Spleen (tissue), 11 donors: ENCODE measurements at regions not wholly inside any gene's neighbourhood (a gene's known extent, or its start where the extent isn't known, plus 50 kb on each side); places are given as distances from the start of the nearest gene placed in this dataset.

Experiments
- DNase-seq: peaks from one replicate; pipeline ENCODE4 v3.0.0-alpha.2; 2020
- H3K27ac ChIP-seq, 8 donors: fragments of 200-600 bp; sonication (generic) in 7 of 8; 1 replicate in 4 of 8; 2 replicates in 4 of 8; pipeline versions ENCODE4 v1.5.0 to v1.8.0; 2016 to 2021; ENCODE audit warnings: inconsistent platforms in 4 of 8, mild to moderate bottlenecking in 4 of 8, moderate library complexity in 1 of 8
- H3K27me3 ChIP-seq, 7 donors: fragments of 200-600 bp; sonication (generic) in 6 of 7; replicated peaks in 1 of 7; 1 replicate in 4 of 7; 2 replicates in 3 of 7; pipeline versions ENCODE4 v1.5.0 to v1.8.0; 2016 to 2021; ENCODE audit warnings: inconsistent platforms in 3 of 7, mild to moderate bottlenecking in 1 of 7
- H3K36me3 ChIP-seq, 6 donors: fragments of 200-600 bp; sonication (generic) in 5 of 6; 1 replicate in 4 of 6; 2 replicates in 2 of 6; pipeline versions ENCODE4 v1.5.0 to v1.8.0; 2016 to 2021; ENCODE audit warnings: inconsistent platforms in 2 of 6
- H3K4me1 ChIP-seq, 6 donors: fragments of 200-600 bp; sonication (generic) in 5 of 6; 1 replicate in 3 of 6; 2 replicates in 3 of 6; pipeline versions ENCODE4 v1.5.0 to v1.8.0; 2016 to 2021; ENCODE audit warnings: inconsistent platforms in 3 of 6
- H3K4me3 ChIP-seq, 8 donors: fragments of 200-600 bp; sonication (generic) in 7 of 8; 1 replicate in 4 of 8; 2 replicates in 4 of 8; pipeline versions ENCODE4 v1.5.0 to v1.8.0; 2016 to 2021; ENCODE audit warnings: inconsistent platforms in 4 of 8, mild to moderate bottlenecking in 4 of 8, moderate library complexity in 2 of 8
- H3K9me3 ChIP-seq, 8 donors: fragments of 200-600 bp; sonication (generic) in 7 of 8; 1 replicate in 4 of 8; 2 replicates in 4 of 8; pipeline versions ENCODE4 v1.5.0 to v1.8.0; 2016 to 2021; ENCODE audit warnings: inconsistent platforms in 4 of 8
- POLR2A ChIP-seq, 3 donors: fragments of 450-650 bp; IDR thresholded peaks; one replicate each; pipeline ENCODE4 v1.5.1; 2017; ENCODE audit warnings: antibody characterized with exemption in 3 of 3, mild to moderate bottlenecking in 1 of 3
- POLR2AphosphoS5 ChIP-seq, 3 donors: sonication (generic); formaldehyde crosslinking; IDR thresholded peaks; one replicate each; pipeline ENCODE4 v1.5.1; 2017; ENCODE audit warnings: antibody characterized with exemption in 3 of 3
- WGBS, 5 donors: extraction: QIAGEN DNeasy Blood & Tissue Kit in 3 of 5; methylation state at CpG; one replicate each; pipeline versions ENCODE4 v1.1.5 to v1.1.7; 2013 to 2018; 5-methylcytosine and 5-hydroxymethylcytosine counted together
- intact Hi-C: fragments of 100-400 bp; cut with DNase I; formaldehyde crosslinking; loops from one replicate; pipeline ENCODE4 v1.15.0; 2023; ENCODE audit warnings: low total_unique reads
- TF ChIP-seq, protein P1 (sequence below), 11 experiments: fragments of 200-600 bp in 7 of 11; fragments of 450-650 bp in 4 of 11; sonication (generic) in 4 of 11; IDR thresholded peaks in 8 of 11; conservative IDR thresholded peaks in 3 of 11; 1 replicate in 7 of 11; 2 replicates in 4 of 11; pipeline versions ENCODE4 v1.4.0 to v1.8.0; 2016 to 2021; ENCODE audit warnings: antibody characterized with exemption in 11 of 11, inconsistent platforms in 4 of 11, mild to moderate bottlenecking in 1 of 11
- donor health status: healthy with polysubstance abuse.
- donor health status: DM: no; HTN: no; CAD: no; lungs with moderate emphysema.
- donor health status: DM: no; HTN: no; CAD: no.
- donor health status: Bipolar disorder and iron deficiency.
- donor health status: healthy.
- donor health status: DM: no; HTN: no; CAD: no.
- donor health status: DM: yes; HTN: yes; CAD: no.

- H3K36me3 ChIP-seq: no peaks in the 10 kb centered on the region
- no peaks in the 10 kb centered on the region for H3K9me3 ChIP-seq
- TF ChIP-seq, protein P1, sequence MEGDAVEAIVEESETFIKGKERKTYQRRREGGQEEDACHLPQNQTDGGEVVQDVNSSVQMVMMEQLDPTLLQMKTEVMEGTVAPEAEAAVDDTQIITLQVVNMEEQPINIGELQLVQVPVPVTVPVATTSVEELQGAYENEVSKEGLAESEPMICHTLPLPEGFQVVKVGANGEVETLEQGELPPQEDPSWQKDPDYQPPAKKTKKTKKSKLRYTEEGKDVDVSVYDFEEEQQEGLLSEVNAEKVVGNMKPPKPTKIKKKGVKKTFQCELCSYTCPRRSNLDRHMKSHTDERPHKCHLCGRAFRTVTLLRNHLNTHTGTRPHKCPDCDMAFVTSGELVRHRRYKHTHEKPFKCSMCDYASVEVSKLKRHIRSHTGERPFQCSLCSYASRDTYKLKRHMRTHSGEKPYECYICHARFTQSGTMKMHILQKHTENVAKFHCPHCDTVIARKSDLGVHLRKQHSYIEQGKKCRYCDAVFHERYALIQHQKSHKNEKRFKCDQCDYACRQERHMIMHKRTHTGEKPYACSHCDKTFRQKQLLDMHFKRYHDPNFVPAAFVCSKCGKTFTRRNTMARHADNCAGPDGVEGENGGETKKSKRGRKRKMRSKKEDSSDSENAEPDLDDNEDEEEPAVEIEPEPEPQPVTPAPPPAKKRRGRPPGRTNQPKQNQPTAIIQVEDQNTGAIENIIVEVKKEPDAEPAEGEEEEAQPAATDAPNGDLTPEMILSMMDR (IDR thresholded peaks at IDR 0.05 in 8 of 11, conservative IDR thresholded peaks at IDR 0.05 in 3 of 11): no peak
- H3K4me1 ChIP-seq: peaks cover 0 to 12% (median 3%) of the 10 kb centered on the region in 6 donors
- intact Hi-C loops: no loop called here
- WGBS, 5 donors: 49 to 58% (median 53%) methylated on average over 5 of the region's 5 CpGs
- H3K4me3 ChIP-seq: no peak overlapping the region
- DNase-seq: no peak
- H3K27me3 ChIP-seq: peaks cover 0 to 5% (median 0%) of the 10 kb centered on the region in 7 donors
- peak overlapping the region in 2 of 8 donors; percentile 19 to 34 for H3K27ac ChIP-seq
Observed at GRCh38 chr11:115695677-115696364, 191.6 kb upstream of the CADM1 start.

GRCh38 chr11:115693002-115693401 lies 188.8 kb upstream of the CADM1 start:
- Histone ChIP-seq H3K4me1 (peaks cover 0 to 12% (median 3%) of the 10 kb centered on the region in 6 donors), H3K4me3 (no peak overlapping the region), H3K36me3 (no peaks in the 10 kb centered on the region), H3K27ac (no peak overlapping the region), H3K9me3 (no peaks in the 10 kb centered on the region), H3K27me3 (peaks cover 0 to 11% (median 0%) of the 10 kb centered on the region in 7 donors)
- WGBS, 5 donors: 81 to 89% (median 86%) methylated on average over 3 of the region's 3 CpGs
- TF ChIP-seq, protein P1 (IDR thresholded peaks at IDR 0.05 in 8 of 11, conservative IDR thresholded peaks at IDR 0.05 in 3 of 11): no peak
- TF ChIP-seq POLR2A (IDR thresholded peaks at IDR 0.05): no peak
- no peak for TF ChIP-seq POLR2AphosphoS5 (IDR thresholded peaks at IDR 0.05)
- no peak for DNase-seq
- intact Hi-C loops: no loop called here

DNA sequence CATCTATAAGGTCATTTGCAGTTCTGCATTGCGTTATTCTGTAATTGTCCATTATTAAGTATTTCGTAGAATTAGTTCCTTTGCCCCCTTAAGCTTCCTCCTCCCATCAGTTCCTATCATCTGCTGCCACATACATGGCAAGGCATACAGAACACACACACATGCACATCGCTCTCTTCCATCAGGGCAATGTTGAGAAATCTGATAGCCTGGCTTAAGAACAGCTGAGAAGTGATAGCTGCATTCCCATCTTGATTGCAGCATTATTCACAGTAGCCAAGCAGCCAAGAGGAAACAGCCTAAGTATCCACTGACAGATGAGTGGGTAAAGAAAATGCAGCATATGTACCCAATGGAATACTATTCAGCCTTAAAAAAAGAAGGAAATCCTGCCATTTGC lies 186.8 kb upstream of the CADM1 start:
- TF ChIP-seq POLR2AphosphoS5 (IDR thresholded peaks at IDR 0.05): no peak
- TF ChIP-seq POLR2A (IDR thresholded peaks at IDR 0.05): no peak
- TF ChIP-seq, protein P1 (IDR thresholded peaks at IDR 0.05 in 8 of 11, conservative IDR thresholded peaks at IDR 0.05 in 3 of 11): no peak
- intact Hi-C loops: no loop called here
- WGBS, 5 donors: 75 to 94% (median 90%) methylated on average over 3 of the region's 3 CpGs

DNA sequence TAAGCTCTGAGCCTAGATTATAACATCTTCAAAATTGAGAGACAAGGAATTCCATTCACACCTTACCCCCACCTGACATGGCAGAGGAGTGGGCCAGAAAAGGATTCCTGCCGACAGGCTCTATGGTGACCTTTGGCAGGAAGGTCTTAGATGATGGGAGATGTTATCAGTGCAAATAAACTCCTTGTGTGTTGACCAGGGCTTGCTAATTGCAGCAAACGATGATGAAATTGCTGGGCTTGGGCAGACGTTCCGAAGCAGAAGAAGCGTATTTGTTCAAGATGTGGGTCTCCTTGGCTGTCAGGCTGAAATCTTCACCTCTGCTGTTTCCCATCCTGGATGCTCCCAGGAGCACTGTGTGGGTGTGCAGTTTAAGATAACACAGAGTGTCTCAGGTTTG lies 183.7 kb upstream of the CADM1 start:
- TF ChIP-seq, protein P1 (IDR thresholded peaks at IDR 0.05 in 8 of 11, conservative IDR thresholded peaks at IDR 0.05 in 3 of 11): no peak
- TF ChIP-seq POLR2A (IDR thresholded peaks at IDR 0.05) (no peak), POLR2AphosphoS5 (IDR thresholded peaks at IDR 0.05) (no peak)
- H3K4me3 ChIP-seq: no peak overlapping the region
- 46 to 65% (median 56%) methylated on average over 5 of the region's 5 CpGs for WGBS, 5 donors
- no peaks in the 10 kb centered on the region for H3K4me1 ChIP-seq
- DNase-seq: no peak
- H3K27me3 ChIP-seq: peaks cover 0 to 23% (median 0%) of the 10 kb centered on the region in 7 donors
- peaks cover 0 to 8% (median 0%) of the 10 kb centered on the region in 8 donors for H3K9me3 ChIP-seq
- no peak overlapping the region for H3K27ac ChIP-seq
- intact Hi-C loops: no loop called here
- H3K36me3 ChIP-seq: no peaks in the 10 kb centered on the region

More for the DNA sequence above, 186.8 kb upstream of the CADM1 start:
- Histone ChIP-seq H3K4me1 (peaks cover 0 to 10% (median 3%) of the 10 kb centered on the region in 6 donors), H3K36me3 (no peaks in the 10 kb centered on the region), H3K9me3 (no peaks in the 10 kb centered on the region), H3K27me3 (peaks cover 0 to 23% (median 0%) of the 10 kb centered on the region in 7 donors), H3K4me3 (no peak overlapping the region), H3K27ac (no peak overlapping the region)
- DNase-seq: no peak
